ENCODE measurements at regions not wholly inside any gene's neighbourhood (a gene's known extent, or its start where the extent isn't known, plus 50 kb on each side); places are given as distances from the start of the nearest gene placed in this dataset.
"Not testable (repeated sequence)": the region's sequence is repeated elsewhere in the genome, so short reads cannot be mapped to it uniquely, and the experiment has no call there.

DNA sequence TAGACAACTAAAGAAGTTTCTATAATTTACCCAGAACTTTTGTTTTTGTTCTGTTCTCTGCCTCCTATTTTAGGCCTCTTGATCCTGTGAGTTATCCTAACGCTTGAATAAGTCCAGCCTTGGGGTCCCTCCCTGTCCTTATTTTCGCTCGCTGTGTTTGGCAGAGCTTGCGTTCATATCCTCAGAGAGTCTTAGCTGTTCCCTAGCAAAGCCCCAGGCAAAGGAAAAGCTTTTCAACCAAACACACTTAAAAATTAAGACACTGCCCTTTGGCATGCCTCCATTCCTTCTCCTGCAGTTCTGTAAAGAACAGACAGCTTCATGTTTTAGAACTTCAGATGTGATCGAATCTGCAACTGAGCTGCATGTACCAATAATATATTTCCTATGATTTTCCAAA is 517.2 kb downstream of the SUCLG1 start:
- no peak for DNase-seq (ENCODE audit: low read depth in 1 of 2, low spot score in 2 of 2)
- Histone ChIP-seq H3K27me3 (replicated peaks) (no peaks in the 10 kb centered on the region), H3K4me3 (no peak overlapping the region), H3K27ac (no peak overlapping the region), H3K9me3 (replicated peaks) (no peaks in the 10 kb centered on the region), H3K4me1 (replicated peaks) (no peaks in the 10 kb centered on the region), H3K36me3 (no peaks in the 10 kb centered on the region)

DNA sequence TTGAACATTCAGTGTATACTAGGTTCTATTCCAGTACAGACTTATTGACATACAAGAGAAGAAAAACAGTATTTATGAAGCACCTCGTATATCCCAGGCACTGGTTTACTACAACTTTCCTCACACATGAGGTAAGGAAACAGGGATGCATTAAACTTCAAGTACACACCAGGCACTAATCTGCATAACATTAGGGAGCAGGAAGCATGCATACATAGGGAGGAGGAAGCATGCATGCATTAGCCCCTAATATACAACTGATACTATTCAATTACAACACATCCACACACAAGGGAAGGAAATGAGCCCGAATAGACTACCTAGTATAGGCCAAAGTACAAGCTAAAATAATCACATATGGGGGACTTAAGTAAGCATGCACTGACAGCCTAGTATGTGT is 525.3 kb downstream of the SUCLG1 start:
- H3K4me1 ChIP-seq (replicated peaks), result no peaks in the 10 kb centered on the region
- no peak for DNase-seq (ENCODE audit: low read depth in 1 of 2, low spot score in 2 of 2)
- H3K36me3 ChIP-seq, result no peaks in the 10 kb centered on the region

DNA sequence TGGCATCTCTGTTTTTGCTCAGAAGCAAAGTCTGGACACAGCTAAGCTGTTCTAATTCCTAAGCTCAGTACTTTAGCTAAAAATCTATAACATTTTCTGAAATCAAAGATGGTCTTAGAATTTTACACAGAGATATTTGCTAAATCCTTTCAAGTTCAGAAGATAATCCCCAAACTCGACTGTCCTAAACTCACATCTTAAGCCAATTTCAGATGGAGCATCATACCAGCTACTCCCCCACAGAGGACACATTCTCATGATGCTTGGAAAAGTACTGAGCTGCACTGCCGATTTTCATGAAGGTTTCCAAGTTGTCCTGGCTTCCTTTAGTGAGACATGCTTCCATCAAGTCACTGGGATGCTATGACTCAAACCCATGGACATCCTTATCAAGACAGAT is 535.5 kb downstream of the SUCLG1 start:
- Histone ChIP-seq H3K9me3 (replicated peaks) (no peaks in the 10 kb centered on the region), H3K36me3 (no peaks in the 10 kb centered on the region), H3K4me3 (no peak overlapping the region), H3K4me1 (replicated peaks) (no peaks in the 10 kb centered on the region), H3K27me3 (replicated peaks) (no peaks in the 10 kb centered on the region), H3K27ac (no peak overlapping the region)
- DNase-seq (ENCODE audit: low read depth in 1 of 2, low spot score in 2 of 2), result no peak

More for the DNA sequence above, 525.3 kb downstream of the SUCLG1 start:
- H3K27ac ChIP-seq, result no peak overlapping the region
- no peaks in the 10 kb centered on the region for H3K9me3 ChIP-seq (replicated peaks)
- H3K27me3 ChIP-seq (replicated peaks), result no peaks in the 10 kb centered on the region
- H3K4me3 ChIP-seq, result no peak overlapping the region

DNA sequence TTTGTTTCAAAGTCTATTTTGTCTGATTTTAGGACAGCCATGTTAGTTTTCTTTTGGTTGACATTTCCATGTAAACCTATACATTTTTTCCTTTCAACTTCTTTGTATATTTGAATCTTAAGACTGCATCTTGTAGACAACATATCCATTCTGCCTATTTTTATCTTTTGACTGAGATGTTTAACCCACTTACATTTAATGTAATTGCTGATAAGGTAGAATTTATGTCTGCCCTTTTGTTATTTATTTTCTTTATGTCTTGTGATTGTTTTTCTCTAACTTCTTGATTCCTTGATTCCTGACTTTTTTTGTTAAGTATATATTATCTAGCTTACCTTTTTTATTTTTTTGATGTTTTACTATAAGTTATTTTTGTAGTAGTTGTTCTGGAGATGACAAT is 542.5 kb downstream of the SUCLG1 start:
- DNase-seq (ENCODE audit: low read depth in 1 of 2, low spot score in 2 of 2), result no peak
- no peaks in the 10 kb centered on the region for H3K36me3 ChIP-seq
- H3K27me3 ChIP-seq (replicated peaks), result no peaks in the 10 kb centered on the region
- H3K4me3 ChIP-seq, result no peak overlapping the region
- no peaks in the 10 kb centered on the region for H3K4me1 ChIP-seq (replicated peaks)
- H3K9me3 ChIP-seq (replicated peaks), result no peaks in the 10 kb centered on the region
- H3K27ac ChIP-seq, result no peak overlapping the region

DNA sequence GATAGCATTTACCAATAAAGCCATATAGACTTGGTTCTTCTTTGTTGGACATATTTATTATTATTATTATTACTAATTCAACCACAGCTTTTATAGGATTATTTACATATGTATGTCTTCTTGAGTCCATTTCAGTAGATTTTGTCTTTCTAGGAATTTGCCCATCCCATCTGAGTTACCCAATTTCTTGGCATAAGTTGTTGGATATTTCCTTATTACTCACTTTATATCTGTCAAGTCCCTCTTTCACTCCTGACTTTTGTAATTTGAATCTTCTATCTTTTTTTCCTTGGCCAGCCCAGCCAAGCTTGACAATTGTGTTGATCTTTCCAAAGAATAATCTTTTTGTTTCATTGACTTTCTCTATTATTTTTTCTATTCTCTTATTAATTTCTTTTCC is 543.7 kb downstream of the SUCLG1 start:
- DNase-seq (ENCODE audit: low read depth in 1 of 2, low spot score in 2 of 2), result no peak
- H3K4me3 ChIP-seq, result no peak overlapping the region
- no peak overlapping the region for H3K27ac ChIP-seq
- H3K36me3 ChIP-seq, result no peaks in the 10 kb centered on the region
- H3K9me3 ChIP-seq (replicated peaks), result no peaks in the 10 kb centered on the region
- no peaks in the 10 kb centered on the region for H3K27me3 ChIP-seq (replicated peaks)
- H3K4me1 ChIP-seq (replicated peaks), result no peaks in the 10 kb centered on the region

DNA sequence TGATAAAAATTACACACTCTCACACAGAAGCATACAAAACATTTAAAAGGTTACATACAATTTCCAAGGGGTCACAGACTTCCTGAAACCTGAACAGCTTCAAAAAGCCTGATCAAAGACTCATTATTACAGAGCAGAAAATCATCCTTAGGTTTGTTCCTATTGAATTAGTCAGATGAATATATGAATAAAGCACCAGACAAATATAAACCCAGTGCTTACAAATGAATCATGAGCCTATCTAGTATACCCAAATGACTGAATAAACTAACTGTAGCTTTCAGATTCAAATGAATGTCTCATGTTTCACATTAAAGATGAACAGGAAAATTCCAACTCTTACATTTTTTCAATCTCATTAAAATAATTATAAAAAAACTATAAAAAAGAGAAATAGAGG is 550.3 kb downstream of the SUCLG1 start:
- DNase-seq (ENCODE audit: low read depth in 1 of 2, low spot score in 2 of 2), result no peak
- no peaks in the 10 kb centered on the region for H3K4me1 ChIP-seq (replicated peaks)
- H3K27ac ChIP-seq, result no peak overlapping the region
- H3K36me3 ChIP-seq, result no peaks in the 10 kb centered on the region
- no peaks in the 10 kb centered on the region for H3K27me3 ChIP-seq (replicated peaks)
- no peak overlapping the region for H3K4me3 ChIP-seq
- H3K9me3 ChIP-seq (replicated peaks), result no peaks in the 10 kb centered on the region

DNA sequence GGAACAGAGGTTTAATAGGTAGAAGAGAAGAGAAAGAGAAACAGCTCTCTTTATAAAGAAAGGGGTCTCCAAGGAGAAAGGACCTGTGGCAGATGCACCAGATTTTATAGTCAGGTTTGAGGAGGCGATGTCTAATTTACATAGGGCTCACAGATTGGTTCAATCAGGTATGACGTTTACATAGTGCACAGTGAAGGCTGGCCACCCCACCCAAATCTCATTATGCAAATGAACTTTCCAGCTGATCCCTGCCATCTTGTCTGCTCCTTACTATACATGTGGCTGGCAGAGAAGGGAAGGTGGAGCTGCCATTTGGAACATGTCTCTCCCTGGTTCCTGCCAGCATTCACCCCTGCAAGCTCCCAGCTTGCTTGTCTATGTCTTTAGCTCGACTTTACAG is 557.8 kb downstream of the SUCLG1 start:
- Histone ChIP-seq H3K4me1 (replicated peaks) (no peaks in the 10 kb centered on the region), H3K27ac (no peak overlapping the region), H3K27me3 (replicated peaks) (no peaks in the 10 kb centered on the region), H3K36me3 (no peaks in the 10 kb centered on the region), H3K4me3 (no peak overlapping the region), H3K9me3 (replicated peaks) (no peaks in the 10 kb centered on the region)
- DNase-seq (ENCODE audit: low read depth in 1 of 2, low spot score in 2 of 2), result no peak

DNA sequence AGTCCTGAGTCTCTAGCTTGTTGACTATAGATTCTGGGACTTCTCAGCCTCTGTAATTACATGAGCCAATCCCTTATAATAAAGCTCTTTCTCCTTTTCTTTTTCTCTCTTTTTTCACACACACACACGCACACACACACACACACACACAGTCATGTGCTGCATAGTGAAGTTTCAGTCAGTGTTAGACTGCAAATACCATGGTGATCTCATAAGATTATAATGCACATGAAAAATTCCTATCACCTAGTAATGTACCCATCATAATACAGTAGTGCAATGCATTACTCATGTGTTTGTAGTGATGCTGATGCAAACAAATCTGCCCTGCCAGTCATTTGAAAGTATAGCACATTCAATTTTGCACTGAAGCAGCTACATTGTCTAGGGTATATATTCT is 558.2 kb downstream of the SUCLG1 start:
- H3K27me3 ChIP-seq (replicated peaks), result no peaks in the 10 kb centered on the region
- H3K27ac ChIP-seq, result no peak overlapping the region
- no peaks in the 10 kb centered on the region for H3K9me3 ChIP-seq (replicated peaks)
- H3K36me3 ChIP-seq, result no peaks in the 10 kb centered on the region
- H3K4me1 ChIP-seq (replicated peaks), result no peaks in the 10 kb centered on the region
- no peak for DNase-seq (ENCODE audit: low read depth in 1 of 2, low spot score in 2 of 2)
- no peak overlapping the region for H3K4me3 ChIP-seq

DNA sequence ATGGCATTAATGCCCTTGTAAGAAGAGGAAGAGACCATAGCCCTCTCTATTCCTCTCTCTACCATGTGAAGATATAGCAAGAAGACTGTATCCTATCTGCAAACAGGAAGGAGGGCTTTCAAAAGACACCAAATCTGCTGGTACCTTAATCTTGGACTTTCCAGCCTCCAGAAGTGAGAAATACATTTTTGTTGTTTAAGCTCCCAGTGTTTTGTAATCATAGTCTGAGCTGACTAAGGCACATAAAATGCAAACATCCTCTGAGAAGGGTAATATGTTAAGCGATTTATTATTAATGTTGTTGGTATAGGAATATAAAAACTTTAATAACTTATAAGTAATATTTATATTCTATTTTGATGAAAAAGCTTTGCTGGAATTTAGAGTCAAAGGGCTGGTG is 559.8 kb downstream of the SUCLG1 start:
- Histone ChIP-seq H3K9me3 (replicated peaks) (no peaks in the 10 kb centered on the region), H3K4me1 (replicated peaks) (no peaks in the 10 kb centered on the region), H3K4me3 (no peak overlapping the region), H3K27ac (no peak overlapping the region), H3K36me3 (no peaks in the 10 kb centered on the region), H3K27me3 (replicated peaks) (no peaks in the 10 kb centered on the region)
- DNase-seq (ENCODE audit: low read depth in 1 of 2, low spot score in 2 of 2), result no peak

DNA sequence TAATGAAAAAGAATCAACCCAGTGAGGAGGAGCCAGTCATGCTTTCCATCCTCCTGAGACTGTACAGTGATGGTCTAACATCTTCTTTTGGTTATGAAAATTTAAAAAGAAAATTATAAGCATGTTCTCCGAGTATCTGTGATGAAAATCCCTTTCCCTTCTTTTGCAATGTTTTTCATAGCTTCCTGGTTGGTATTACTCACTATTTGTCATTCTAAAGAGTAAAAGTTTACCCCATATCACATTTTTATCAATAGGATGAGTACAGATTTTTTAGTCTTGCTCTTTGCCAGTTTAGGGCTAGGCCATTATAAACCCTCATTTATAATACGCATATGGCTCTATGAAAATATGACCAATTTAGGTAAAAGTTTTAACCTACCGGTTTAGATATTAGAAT is 564.1 kb downstream of the SUCLG1 start:
- Histone ChIP-seq H3K9me3 (replicated peaks) (no peaks in the 10 kb centered on the region), H3K4me1 (replicated peaks) (no peaks in the 10 kb centered on the region), H3K27ac (no peak overlapping the region), H3K4me3 (no peak overlapping the region), H3K27me3 (replicated peaks) (no peaks in the 10 kb centered on the region), H3K36me3 (no peaks in the 10 kb centered on the region)
- DNase-seq (ENCODE audit: low read depth in 1 of 2, low spot score in 2 of 2), result no peak

DNA sequence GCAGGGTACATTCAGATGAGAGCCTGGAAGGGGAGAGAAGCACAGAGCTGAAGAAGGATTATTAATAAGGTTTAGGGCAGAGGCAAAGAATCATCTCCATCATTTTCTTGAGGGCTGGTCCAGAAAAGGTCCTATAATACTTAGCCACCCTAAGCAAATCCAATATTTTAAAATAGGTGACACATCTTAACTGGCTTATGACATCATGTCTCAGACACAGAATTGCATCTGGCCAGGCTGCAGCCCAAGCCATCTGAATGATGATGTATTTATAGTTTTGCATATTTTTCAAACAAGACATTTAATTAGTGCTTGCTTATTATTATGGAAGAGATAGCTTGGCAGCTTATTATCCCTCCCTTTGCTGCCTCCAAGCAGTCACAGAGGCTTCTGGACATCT is 571.3 kb downstream of the SUCLG1 start:
- no peaks in the 10 kb centered on the region for H3K9me3 ChIP-seq (replicated peaks)
- no peak overlapping the region for H3K27ac ChIP-seq
- DNase-seq (ENCODE audit: low read depth in 1 of 2, low spot score in 2 of 2), result no peak
- H3K36me3 ChIP-seq, result no peaks in the 10 kb centered on the region
- H3K27me3 ChIP-seq (replicated peaks), result no peaks in the 10 kb centered on the region; the same call in 1 of the 2 replicates
- no peaks in the 10 kb centered on the region for H3K4me1 ChIP-seq (replicated peaks)
- no peak overlapping the region for H3K4me3 ChIP-seq

DNA sequence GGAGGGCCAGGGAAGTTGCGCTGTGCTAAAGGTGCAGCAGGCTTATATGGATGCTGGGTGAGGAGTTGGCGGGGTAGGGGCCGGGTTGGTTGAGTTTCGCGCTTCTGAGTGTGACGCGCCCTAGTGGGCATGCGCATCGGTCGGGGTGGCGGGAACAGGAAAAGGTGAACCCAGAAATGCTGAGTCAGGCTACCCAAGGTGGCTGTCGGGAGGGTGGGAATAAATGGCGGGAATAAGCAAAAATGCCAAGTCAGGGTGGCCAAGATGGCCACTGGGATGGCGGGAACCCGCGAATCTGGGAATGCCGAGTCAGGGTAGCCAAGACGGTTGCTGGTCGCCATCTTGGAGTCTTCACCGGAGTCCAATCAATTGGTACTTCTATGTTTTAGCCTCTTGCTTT is 580.0 kb downstream of the SUCLG1 start:
- no peak overlapping the region for H3K27ac ChIP-seq

DNA sequence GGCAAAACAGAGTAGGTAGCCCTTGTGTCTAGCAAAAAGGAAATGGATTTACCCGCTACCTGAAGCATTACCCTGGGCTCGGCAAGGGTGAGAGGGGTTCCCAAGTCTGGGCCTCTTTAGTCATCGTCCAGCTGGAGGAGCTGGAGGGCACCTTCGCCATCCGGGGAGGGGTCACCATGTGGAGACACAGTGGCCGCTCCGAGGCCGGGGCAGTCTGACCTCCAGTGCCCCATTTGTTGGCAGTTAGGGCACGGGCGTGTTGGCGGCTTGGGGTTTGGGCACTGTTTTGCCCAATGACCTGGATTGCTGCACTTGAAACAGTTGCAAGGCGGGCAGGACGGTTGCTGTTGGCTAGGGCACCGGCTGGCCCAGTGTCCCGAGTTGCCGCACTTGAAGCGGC is 581.8 kb downstream of the SUCLG1 start:
- H3K4me1 ChIP-seq (replicated peaks); H3K4me3 ChIP-seq; H3K27me3 ChIP-seq (replicated peaks); DNase-seq (ENCODE audit: low read depth in 1 of 2, low spot score in 2 of 2); H3K36me3 ChIP-seq; H3K27ac ChIP-seq; H3K9me3 ChIP-seq (replicated peaks): not testable (repeated sequence)

More for the DNA sequence above, 580.0 kb downstream of the SUCLG1 start:
- no peak overlapping the region for H3K4me3 ChIP-seq
- no peaks in the 10 kb centered on the region for H3K36me3 ChIP-seq
- H3K9me3 ChIP-seq (replicated peaks), result no peaks in the 10 kb centered on the region
- H3K4me1 ChIP-seq (replicated peaks), result no peaks in the 10 kb centered on the region
- DNase-seq (ENCODE audit: low read depth in 1 of 2, low spot score in 2 of 2), result no peak
- no peaks in the 10 kb centered on the region; the same call in 1 of the 2 replicates for H3K27me3 ChIP-seq (replicated peaks)

DNA sequence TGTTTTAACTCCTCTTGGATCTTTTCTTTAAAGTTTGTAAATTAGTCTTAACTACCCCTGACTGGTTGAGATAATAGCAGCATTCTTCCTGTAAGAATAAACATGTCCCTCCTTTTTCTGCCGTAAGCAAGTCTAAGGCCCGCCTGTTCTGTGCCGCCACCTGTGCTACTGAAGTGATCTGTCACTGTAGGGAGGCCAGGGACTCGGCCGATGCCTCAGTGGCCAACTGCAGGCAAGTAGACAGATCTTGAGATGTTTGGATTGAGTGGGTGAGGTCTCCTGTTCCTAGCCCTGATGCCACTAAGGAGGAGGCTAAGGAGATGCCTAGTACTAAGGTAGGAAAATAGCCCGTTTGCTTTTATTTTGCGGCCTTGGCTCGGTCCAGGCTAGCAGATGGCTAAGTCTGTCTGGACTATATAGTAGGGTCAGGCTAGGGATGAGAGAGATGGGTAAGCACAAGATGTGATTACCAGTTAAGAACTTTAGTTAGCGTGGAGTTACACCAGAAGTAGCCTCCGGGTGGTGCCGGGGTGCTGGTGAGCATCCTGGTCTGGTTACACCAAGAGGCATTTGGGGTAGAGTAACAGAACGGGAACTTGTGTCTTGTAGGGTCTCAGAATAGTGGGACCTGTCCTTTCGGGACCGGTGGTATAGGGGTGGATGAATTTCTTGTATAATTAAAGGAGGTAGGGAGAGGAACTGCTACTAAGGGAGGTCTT is 584.2 kb downstream of the SUCLG1 start:
- Histone ChIP-seq H3K4me3 (no peak overlapping the region), H3K27me3 (replicated peaks) (no peaks in the 10 kb centered on the region), H3K27ac (no peak overlapping the region), H3K9me3 (replicated peaks) (no peaks in the 10 kb centered on the region), H3K4me1 (replicated peaks) (no peaks in the 10 kb centered on the region), H3K36me3 (no peaks in the 10 kb centered on the region)
- no peak for DNase-seq (ENCODE audit: low read depth in 1 of 2, low spot score in 2 of 2)

DNA sequence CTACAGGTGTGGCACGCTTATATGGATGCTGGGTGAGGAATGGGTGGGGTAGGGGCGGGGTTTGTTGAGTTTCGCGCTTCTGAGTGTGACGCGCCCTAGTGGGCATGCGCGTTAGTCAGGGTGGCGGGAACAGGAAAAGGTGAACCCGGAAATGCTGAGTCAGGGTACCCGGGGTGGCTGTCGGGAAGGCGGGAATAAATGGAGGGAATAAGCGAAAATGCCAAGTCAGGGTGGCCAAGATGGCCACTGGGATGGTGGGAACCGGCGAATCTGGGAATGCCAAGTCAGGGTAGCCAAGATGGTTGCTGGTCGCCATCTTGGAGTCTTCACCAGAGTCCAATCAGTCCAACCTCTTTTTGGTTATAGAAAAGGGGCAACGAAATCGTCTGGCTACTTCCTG is 585.0 kb downstream of the SUCLG1 start:
- Histone ChIP-seq H3K27me3 (replicated peaks) (no peaks in the 10 kb centered on the region), H3K9me3 (replicated peaks) (no peaks in the 10 kb centered on the region), H3K27ac (no peak overlapping the region), H3K4me3 (no peak overlapping the region), H3K4me1 (replicated peaks) (no peaks in the 10 kb centered on the region), H3K36me3 (no peaks in the 10 kb centered on the region)
- no peak for DNase-seq (ENCODE audit: low read depth in 1 of 2, low spot score in 2 of 2)
